C4-2B (cell line): ENCODE measurements at regions not wholly inside any gene's neighbourhood (a gene's known extent, or its start where the extent isn't known, plus 50 kb on each side); places are given as distances from the start of the nearest gene placed in this dataset.

Experiments used
- ZFX ChIP-seq: fragments of 450-650 bp; IDR thresholded peaks from 2 replicates; pipeline ENCODE4 v1.6.1; 2017
- TF ChIP-seq, protein P1 (sequence below): fragments of 450-650 bp; conservative IDR thresholded peaks from 2 replicates; pipeline ENCODE4 v1.5.1; 2017; ENCODE audit warnings: mild to moderate bottlenecking

DNA sequence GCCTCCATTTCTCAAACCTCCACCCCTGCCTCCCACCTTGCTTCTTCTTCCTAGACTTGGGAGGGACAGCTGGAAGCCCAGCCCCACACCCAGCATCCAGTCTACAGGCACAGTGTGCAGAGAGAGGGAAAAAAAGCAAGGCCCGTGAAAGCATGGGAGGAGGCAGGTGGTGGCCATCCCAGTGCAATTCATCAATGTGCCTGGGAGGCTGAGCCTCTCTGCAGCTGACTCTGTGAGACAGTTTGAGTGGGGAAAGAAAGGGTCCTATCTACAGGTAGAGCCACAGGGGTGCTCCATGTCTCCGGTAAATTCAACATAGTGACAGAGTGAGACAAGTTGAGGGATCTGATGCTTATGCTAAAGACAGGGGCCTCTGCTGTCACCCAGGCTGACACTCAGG is 340.6 kb downstream of the DYSF start:
- TF ChIP-seq, protein P1, sequence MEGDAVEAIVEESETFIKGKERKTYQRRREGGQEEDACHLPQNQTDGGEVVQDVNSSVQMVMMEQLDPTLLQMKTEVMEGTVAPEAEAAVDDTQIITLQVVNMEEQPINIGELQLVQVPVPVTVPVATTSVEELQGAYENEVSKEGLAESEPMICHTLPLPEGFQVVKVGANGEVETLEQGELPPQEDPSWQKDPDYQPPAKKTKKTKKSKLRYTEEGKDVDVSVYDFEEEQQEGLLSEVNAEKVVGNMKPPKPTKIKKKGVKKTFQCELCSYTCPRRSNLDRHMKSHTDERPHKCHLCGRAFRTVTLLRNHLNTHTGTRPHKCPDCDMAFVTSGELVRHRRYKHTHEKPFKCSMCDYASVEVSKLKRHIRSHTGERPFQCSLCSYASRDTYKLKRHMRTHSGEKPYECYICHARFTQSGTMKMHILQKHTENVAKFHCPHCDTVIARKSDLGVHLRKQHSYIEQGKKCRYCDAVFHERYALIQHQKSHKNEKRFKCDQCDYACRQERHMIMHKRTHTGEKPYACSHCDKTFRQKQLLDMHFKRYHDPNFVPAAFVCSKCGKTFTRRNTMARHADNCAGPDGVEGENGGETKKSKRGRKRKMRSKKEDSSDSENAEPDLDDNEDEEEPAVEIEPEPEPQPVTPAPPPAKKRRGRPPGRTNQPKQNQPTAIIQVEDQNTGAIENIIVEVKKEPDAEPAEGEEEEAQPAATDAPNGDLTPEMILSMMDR: no peak
- TF ChIP-seq ZFX: no peak
